ENCODE measurements at regions not wholly inside any gene's neighbourhood (a gene's known extent, or its start where the extent isn't known, plus 50 kb on each side); places are given as distances from the start of the nearest gene placed in this dataset.

DNA sequence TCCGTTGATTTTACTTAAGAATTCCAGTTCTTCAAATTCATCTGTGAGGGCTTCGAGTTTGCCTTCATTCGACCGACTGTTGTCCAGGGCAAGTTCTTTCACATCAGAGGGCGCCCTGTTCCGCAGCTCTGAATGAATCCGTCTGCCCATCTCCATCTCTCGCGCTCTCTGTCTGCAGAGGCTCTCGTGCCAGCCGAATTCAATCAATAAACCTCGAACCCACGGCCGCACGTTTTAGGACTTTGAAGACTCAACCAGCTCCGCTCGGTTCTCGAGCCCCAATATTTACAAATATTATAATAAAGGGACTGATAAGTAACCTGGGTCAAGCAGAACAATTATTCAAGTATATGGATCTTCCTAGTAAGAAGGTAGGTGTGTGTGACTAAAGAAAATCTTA lies 556.4 kb upstream of the SMIM31 start:
- Histone ChIP-seq H3K36me3 (no peaks in the 10 kb centered on the region), H3K4me3 (no peak overlapping the region), H3K9me3 (replicated peaks) (no peaks in the 10 kb centered on the region), H3K4me1 (no peaks in the 10 kb centered on the region), H3K27ac (no peak overlapping the region), H3K27me3 (no peaks in the 10 kb centered on the region)
- no peak for DNase-seq

DNA sequence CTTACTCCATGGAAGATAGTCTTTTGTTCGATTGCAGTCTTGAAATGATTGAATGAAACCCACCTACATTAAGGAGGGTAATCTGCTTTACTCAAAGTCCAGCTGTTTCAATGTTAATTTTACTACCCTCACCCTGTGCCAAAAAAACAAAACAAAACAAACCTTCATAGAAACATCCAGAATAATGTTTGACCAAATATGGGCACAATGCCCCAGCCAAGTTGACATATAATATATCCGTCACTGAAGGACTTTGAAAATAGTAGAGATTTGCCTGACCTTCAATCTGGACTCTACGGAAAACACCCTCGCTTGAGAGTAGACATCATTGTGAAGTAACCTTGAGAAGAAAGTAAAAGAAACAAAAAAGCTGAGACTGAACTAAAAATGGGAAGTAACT lies 550.5 kb upstream of the SMIM31 start:
- H3K27me3 ChIP-seq, result no peaks in the 10 kb centered on the region
- peaks cover 10% of the 10 kb centered on the region; the same call in 1 of the 2 replicates for H3K4me1 ChIP-seq
- H3K27ac ChIP-seq, result no peak overlapping the region; the same call in 1 of the 2 replicates
- H3K9me3 ChIP-seq (replicated peaks), result no peaks in the 10 kb centered on the region
- DNase-seq, result no peak
- H3K36me3 ChIP-seq, result no peaks in the 10 kb centered on the region
- H3K4me3 ChIP-seq, result no peak overlapping the region

GRCh38 chr4:164204434-164204833 lies 549.5 kb upstream of the SMIM31 start:
- Histone ChIP-seq H3K36me3 (no peaks in the 10 kb centered on the region), H3K9me3 (replicated peaks) (no peaks in the 10 kb centered on the region), H3K27ac (peak overlapping the region; percentile 57), H3K4me1 (peaks cover 10% of the 10 kb centered on the region; the same call in 1 of the 2 replicates), H3K4me3 (no peak overlapping the region), H3K27me3 (no peaks in the 10 kb centered on the region)
- peak in 1 of 2 experiments; percentile 8 for DNase-seq

DNA sequence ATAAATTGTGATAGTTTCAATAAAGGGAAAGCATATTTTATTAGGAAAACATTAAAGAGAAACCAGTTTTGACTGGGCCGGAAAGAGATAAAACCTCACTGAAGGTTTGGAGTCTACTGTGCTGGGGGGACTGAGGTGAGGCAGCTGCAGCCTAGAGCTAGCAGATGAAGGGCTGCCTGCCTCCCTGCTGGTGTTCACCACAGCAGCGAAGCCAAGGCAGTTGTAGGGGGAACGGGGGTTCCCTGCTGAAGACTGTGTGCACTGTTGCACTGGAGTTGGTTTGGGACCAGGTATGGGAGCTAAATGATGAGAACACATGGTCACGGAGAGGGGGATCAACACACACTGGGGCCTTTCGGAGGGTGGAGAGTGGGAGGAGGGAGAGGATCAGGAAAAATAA lies 546.5 kb upstream of the SMIM31 start:
- no peak overlapping the region for H3K4me3 ChIP-seq
- H3K9me3 ChIP-seq (replicated peaks), result no peaks in the 10 kb centered on the region
- no peak overlapping the region for H3K27ac ChIP-seq
- DNase-seq, result no peak
- H3K27me3 ChIP-seq, result no peaks in the 10 kb centered on the region
- H3K36me3 ChIP-seq, result no peaks in the 10 kb centered on the region
- H3K4me1 ChIP-seq, result peaks cover 10% of the 10 kb centered on the region; the same call in 1 of the 2 replicates

DNA sequence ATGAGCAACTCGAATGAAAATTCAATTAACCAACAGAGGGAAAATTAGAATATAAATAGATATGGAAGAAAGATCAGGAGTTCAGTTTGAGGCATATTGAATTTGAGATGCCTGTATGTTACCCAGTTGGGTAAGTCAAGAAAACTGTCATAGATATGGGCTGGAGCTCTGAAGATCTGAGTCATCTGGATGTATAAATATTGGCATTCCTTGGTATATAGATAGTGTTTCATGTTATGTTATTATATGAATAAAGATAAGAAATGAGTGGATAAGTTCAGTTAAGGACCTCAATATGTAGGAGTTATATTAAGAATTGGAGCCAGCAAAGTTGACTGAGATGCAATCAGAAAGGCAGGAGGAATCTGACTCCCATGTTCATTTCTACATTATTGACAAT lies 543.6 kb upstream of the SMIM31 start:
- Histone ChIP-seq H3K36me3 (no peaks in the 10 kb centered on the region), H3K4me1 (no peaks in the 10 kb centered on the region), H3K4me3 (no peak overlapping the region), H3K27ac (no peak overlapping the region), H3K9me3 (replicated peaks) (no peaks in the 10 kb centered on the region), H3K27me3 (no peaks in the 10 kb centered on the region)
- no peak for DNase-seq

DNA sequence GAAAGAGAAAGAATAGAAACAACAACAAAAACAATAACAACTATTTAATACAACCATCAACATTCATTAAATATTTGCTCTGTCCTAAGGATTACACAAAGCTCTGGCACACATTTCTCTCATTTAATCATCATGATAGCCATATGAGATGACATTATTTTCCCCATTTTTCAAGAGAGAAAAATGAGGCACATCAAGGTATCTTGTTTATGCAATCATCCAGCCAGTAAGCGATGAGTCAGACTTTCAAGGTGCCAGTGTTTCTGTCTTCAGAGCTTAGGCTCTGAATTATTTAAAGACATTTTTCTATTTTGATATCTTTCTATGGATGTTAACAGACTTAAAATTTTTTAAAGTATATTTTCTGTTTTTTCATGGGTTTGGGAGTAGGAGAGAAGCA lies 541.8 kb upstream of the SMIM31 start:
- DNase-seq, result no peak
- H3K27ac ChIP-seq, result no peak overlapping the region
- H3K4me1 ChIP-seq, result no peaks in the 10 kb centered on the region
- no peaks in the 10 kb centered on the region for H3K36me3 ChIP-seq
- no peak overlapping the region for H3K4me3 ChIP-seq
- no peaks in the 10 kb centered on the region for H3K27me3 ChIP-seq
- no peaks in the 10 kb centered on the region for H3K9me3 ChIP-seq (replicated peaks)

- H3K27ac ChIP-seq, result no peak overlapping the region
- no peaks in the 10 kb centered on the region for H3K9me3 ChIP-seq (replicated peaks)
- H3K27me3 ChIP-seq, result no peaks in the 10 kb centered on the region
- no peak for DNase-seq
- no peaks in the 10 kb centered on the region for H3K4me1 ChIP-seq
- H3K4me3 ChIP-seq, result no peak overlapping the region
- no peaks in the 10 kb centered on the region for H3K36me3 ChIP-seq
These were observed 541.2 kb upstream of the SMIM31 start for GRCh38 chr4:164212714-164213113.

DNA sequence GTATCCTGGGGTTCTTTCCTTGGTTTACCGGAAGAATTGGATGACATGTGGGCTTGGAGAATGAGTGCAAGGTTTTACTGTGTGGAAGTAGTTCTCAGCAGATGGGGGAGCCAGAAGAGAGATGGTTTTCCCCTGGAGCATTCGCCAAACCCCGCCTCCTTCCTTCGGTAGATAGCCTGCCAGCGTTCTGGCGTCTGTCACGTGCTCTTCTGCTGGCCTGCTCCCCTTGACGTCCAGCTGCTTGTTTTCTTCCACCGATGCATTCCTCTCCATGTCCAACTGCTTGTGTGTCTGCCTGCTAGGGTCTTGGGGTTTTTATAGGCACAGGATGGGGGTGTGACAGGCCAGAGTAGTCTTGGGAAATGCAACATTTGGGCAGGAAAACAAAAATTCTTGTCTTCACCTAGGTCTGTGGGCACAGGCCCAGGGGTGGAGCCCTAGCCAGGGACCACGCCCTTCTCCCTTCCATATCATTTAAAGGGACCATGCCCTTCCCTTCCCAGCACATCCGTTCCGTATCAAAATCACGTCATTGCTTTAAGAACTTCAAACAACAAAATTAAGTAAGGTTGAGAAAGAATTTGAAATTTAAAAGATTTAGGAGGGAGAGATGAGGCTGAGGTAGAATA lies 538.7 kb upstream of the SMIM31 start:
- peak; percentile 3 to 4 for DNase-seq
- Histone ChIP-seq H3K4me3 (no peak overlapping the region), H3K9me3 (replicated peaks) (no peaks in the 10 kb centered on the region), H3K27ac (no peak overlapping the region), H3K4me1 (no peaks in the 10 kb centered on the region), H3K27me3 (no peaks in the 10 kb centered on the region), H3K36me3 (no peaks in the 10 kb centered on the region)

DNA sequence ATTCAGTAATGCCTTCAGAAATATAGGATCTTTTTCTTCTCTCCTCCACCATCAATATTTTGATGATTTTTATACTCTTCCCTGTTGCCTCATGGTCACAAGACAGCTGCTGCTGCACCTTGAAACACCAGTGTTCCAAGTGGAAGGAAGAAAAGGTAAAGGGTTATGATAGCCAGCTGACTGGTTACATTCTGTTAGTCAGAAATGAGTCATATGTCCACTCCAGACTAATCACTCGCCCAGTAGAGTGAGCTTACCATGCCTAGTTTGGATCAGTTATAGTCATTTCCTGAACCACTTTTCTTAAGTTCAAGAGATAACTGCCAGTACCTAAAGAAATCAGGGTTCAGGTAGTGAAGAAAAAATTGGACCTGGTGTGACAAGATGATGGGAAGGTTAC lies 532.3 kb upstream of the SMIM31 start:
- H3K36me3 ChIP-seq, result no peaks in the 10 kb centered on the region
- peaks cover 20% of the 10 kb centered on the region for H3K4me1 ChIP-seq
- no peaks in the 10 kb centered on the region for H3K27me3 ChIP-seq
- no peak for DNase-seq
- no peak overlapping the region for H3K27ac ChIP-seq
- H3K9me3 ChIP-seq (replicated peaks), result no peaks in the 10 kb centered on the region; the same call in 1 of the 2 replicates
- H3K4me3 ChIP-seq, result no peak overlapping the region

DNA sequence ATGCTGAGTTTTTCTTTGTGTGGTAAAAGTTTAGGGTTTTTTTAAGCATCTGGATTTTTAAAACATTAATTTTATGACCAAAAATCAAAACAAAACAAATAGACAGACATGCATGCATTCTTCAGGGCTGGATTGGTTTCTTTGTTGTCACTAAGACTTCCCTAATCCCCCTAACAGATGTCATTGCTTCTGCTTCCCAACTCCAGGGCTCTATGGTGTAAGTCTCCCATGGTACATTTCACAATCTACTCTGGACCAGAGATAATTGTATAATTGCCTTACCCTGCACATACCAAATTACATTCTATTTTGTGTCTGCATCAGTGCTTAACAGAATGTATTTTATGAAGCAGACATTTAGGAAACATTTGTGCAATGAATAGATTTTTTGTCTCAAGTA lies 529.1 kb upstream of the SMIM31 start:
- Histone ChIP-seq H3K4me3 (no peak overlapping the region), H3K9me3 (replicated peaks) (no peaks in the 10 kb centered on the region; the same call in 1 of the 2 replicates), H3K27ac (peak overlapping the region; percentile 72), H3K4me1 (peaks cover 20% of the 10 kb centered on the region), H3K27me3 (no peaks in the 10 kb centered on the region), H3K36me3 (no peaks in the 10 kb centered on the region)
- DNase-seq, result peak; percentile 62 to 84

- Histone ChIP-seq H3K36me3 (no peaks in the 10 kb centered on the region), H3K4me1 (peaks cover 18% of the 10 kb centered on the region), H3K27me3 (no peaks in the 10 kb centered on the region), H3K4me3 (no peak overlapping the region), H3K9me3 (replicated peaks) (no peaks in the 10 kb centered on the region), H3K27ac (no peak overlapping the region)
- no peak for DNase-seq
These were observed 524.7 kb upstream of the SMIM31 start for GRCh38 chr4:164229255-164229654.

GRCh38 chr4:164239433-164239832 lies 514.5 kb upstream of the SMIM31 start:
- Histone ChIP-seq H3K4me3 (no peak overlapping the region), H3K9me3 (replicated peaks) (no peaks in the 10 kb centered on the region), H3K27ac (no peak overlapping the region), H3K4me1 (no peaks in the 10 kb centered on the region), H3K27me3 (no peaks in the 10 kb centered on the region), H3K36me3 (no peaks in the 10 kb centered on the region)
- no peak for DNase-seq

- Histone ChIP-seq H3K27ac (no peak overlapping the region), H3K4me1 (no peaks in the 10 kb centered on the region), H3K9me3 (replicated peaks) (no peaks in the 10 kb centered on the region), H3K27me3 (no peaks in the 10 kb centered on the region), H3K4me3 (no peak overlapping the region), H3K36me3 (no peaks in the 10 kb centered on the region)
- DNase-seq, result no peak
These were observed 514.0 kb upstream of the SMIM31 start for GRCh38 chr4:164239976-164240375.

GRCh38 chr4:164251257-164251656 lies 502.7 kb upstream of the SMIM31 start:
- peak; percentile 33 to 73 for DNase-seq
- Histone ChIP-seq H3K4me3 (no peak overlapping the region), H3K27ac (peak overlapping the region; percentile 42), H3K36me3 (no peaks in the 10 kb centered on the region), H3K4me1 (peaks cover 20% of the 10 kb centered on the region), H3K27me3 (no peaks in the 10 kb centered on the region), H3K9me3 (replicated peaks) (no peaks in the 10 kb centered on the region)

DNA sequence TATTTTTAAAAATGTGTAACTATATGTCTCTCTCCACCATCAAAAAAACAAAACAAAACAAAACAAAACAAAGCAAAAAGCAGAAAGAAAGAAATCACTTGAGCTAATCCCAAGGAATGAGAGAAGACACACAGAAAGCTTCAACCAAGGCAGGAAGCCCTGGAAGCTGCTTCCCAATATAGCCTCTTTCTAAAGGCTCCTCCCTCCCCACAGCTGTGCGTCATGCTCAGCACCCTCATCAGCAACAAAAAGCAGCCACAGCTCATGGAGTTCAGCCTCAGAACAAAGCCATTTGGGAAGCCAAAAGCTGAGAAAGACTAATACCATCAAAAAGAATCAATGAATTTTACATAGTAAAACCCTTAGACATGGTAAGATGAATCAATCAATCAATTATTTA lies 501.6 kb upstream of the SMIM31 start:
- peak; percentile 71 to 83 for DNase-seq
- Histone ChIP-seq H3K27me3 (no peaks in the 10 kb centered on the region), H3K4me1 (peaks cover 20% of the 10 kb centered on the region), H3K9me3 (replicated peaks) (no peaks in the 10 kb centered on the region), H3K36me3 (no peaks in the 10 kb centered on the region), H3K27ac (0 out of 2 replicates have a peak overlapping the region, but pooled peaks have one; percentile 42), H3K4me3 (no peak overlapping the region)

- Histone ChIP-seq H3K36me3 (no peaks in the 10 kb centered on the region), H3K4me3 (no peak overlapping the region), H3K4me1 (no peaks in the 10 kb centered on the region), H3K9me3 (replicated peaks) (no peaks in the 10 kb centered on the region), H3K27ac (no peak overlapping the region), H3K27me3 (no peaks in the 10 kb centered on the region)
- no peak for DNase-seq
These were observed 492.1 kb upstream of the SMIM31 start for GRCh38 chr4:164261831-164262230.
